ENCODE measurements at regions not wholly inside any gene's neighbourhood (a gene's known extent, or its start where the extent isn't known, plus 50 kb on each side); places are given as distances from the start of the nearest gene placed in this dataset.
A peak's percentile ranks its signal among the peaks of the same experiment; 100 is the strongest.

DNA sequence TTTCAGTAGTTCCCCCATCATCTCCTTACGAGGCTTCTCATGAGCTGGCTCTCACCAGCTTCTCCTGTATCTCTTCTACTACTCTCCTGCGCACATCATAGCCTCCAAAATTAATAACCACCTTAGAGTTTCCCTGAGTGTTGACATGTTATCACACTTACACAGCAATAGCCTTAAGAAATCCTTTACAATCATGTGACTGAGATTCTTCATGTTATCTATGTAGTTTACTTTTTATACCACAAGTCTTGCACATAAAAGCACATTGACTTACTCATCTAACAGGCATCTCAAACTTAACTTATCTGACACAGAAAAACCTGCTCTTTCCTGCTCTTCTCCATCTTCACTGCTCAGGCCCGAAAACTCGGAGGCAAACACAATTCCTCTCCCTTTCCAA, 103.7 kb upstream of the TAB2 start:
- no peak overlapping the region for H3K27ac ChIP-seq
- no peaks in the 10 kb centered on the region for H3K9me3 ChIP-seq (ENCODE audit: low read depth)
- H3K36me3 ChIP-seq, result no peaks in the 10 kb centered on the region
- H3K4me1 ChIP-seq (ENCODE audit: low read depth), result peaks cover 21% of the 10 kb centered on the region
- TF ChIP-seq, protein P1, sequence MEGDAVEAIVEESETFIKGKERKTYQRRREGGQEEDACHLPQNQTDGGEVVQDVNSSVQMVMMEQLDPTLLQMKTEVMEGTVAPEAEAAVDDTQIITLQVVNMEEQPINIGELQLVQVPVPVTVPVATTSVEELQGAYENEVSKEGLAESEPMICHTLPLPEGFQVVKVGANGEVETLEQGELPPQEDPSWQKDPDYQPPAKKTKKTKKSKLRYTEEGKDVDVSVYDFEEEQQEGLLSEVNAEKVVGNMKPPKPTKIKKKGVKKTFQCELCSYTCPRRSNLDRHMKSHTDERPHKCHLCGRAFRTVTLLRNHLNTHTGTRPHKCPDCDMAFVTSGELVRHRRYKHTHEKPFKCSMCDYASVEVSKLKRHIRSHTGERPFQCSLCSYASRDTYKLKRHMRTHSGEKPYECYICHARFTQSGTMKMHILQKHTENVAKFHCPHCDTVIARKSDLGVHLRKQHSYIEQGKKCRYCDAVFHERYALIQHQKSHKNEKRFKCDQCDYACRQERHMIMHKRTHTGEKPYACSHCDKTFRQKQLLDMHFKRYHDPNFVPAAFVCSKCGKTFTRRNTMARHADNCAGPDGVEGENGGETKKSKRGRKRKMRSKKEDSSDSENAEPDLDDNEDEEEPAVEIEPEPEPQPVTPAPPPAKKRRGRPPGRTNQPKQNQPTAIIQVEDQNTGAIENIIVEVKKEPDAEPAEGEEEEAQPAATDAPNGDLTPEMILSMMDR (IDR thresholded peaks at IDR 0.05; ENCODE audit: low read depth, low read length), result no peak
- no peaks in the 10 kb centered on the region for H3K27me3 ChIP-seq
- peak in 1 of 2 donors; percentile 62 for DNase-seq (ENCODE audit: low read depth in 1 of 2, low spot score in 1 of 2)
- H3K4me3 ChIP-seq, result no peak overlapping the region

DNA sequence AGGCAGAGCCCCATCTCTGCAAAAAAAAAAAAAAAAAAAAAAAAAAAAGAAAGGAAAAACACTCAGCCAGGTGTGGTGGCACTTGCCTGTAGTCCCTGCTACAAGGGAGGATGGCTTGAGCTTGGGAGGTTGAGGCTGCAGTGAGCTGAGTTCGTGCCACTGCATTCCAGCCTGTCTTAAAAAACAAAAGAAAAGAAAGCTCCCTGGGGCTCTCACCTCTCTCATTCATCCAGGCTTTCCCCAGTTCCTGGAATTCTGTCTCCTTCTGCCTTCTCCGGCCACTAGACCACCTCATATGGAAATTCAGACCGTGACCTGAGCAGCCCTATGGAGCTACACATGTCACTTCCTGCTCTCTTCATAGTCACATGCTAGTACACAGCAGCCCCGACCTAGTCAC, 101.1 kb upstream of the TAB2 start:
- TF ChIP-seq, protein P1 (IDR thresholded peaks at IDR 0.05; ENCODE audit: low read depth, low read length), result no peak
- Histone ChIP-seq H3K9me3 (ENCODE audit: low read depth) (no peaks in the 10 kb centered on the region), H3K4me1 (ENCODE audit: low read depth) (peaks cover 13% of the 10 kb centered on the region), H3K27ac (no peak overlapping the region), H3K4me3 (no peak overlapping the region), H3K36me3 (no peaks in the 10 kb centered on the region), H3K27me3 (no peaks in the 10 kb centered on the region)
- no peak for DNase-seq (ENCODE audit: low read depth in 1 of 2, low spot score in 1 of 2)

DNA sequence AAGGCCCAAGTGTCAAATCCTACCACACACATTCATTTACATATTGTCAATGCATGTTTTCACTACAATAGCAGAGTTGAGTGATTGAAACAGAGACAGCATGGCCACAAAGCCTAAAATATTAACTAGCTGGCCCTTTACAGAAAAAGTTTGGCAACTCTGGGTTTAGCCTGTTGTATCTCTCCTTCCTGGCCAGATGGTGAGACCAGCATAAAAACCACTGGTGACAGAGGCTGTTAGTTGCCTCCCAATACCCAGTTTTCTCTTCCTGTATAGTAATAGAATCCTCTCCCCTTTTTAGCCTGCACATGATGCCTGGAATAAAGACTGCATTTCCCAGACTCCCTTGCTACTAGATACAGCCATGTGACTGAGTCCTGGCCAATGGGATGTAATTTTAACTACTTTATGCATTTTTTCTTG, 100.0 kb upstream of the TAB2 start:
- peaks cover 20% of the 10 kb centered on the region for H3K4me1 ChIP-seq (ENCODE audit: low read depth)
- H3K27ac ChIP-seq, result no peak overlapping the region
- no peak for DNase-seq (ENCODE audit: low read depth in 1 of 2, low spot score in 1 of 2)
- no peaks in the 10 kb centered on the region for H3K36me3 ChIP-seq
- H3K27me3 ChIP-seq, result no peaks in the 10 kb centered on the region
- no peaks in the 10 kb centered on the region for H3K9me3 ChIP-seq (ENCODE audit: low read depth)
- TF ChIP-seq, protein P1 (IDR thresholded peaks at IDR 0.05; ENCODE audit: low read depth, low read length), result no peak
- H3K4me3 ChIP-seq, result no peak overlapping the region

DNA sequence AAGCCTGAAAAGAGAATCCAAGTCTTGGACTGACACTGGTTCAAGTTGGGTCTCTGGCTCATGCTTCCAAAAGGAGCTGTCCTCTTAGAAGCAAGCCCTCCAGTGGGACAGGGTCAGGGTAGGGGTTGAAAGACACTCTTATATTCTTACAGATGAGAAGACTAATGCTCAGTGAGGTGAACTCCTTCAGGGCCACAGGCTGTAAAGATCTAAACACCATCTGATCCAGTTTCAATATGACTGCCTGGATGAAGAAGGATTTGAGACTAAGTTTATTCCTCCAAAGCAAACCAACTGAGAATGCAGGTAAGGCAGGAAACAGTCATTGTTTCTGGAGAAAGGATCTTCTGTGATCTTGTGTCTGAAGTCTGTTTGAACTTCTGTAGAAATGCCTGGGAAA, 99.0 kb upstream of the TAB2 start:
- H3K27ac ChIP-seq, result no peak overlapping the region
- no peaks in the 10 kb centered on the region for H3K36me3 ChIP-seq
- no peak overlapping the region for H3K4me3 ChIP-seq
- no peak for DNase-seq (ENCODE audit: low read depth in 1 of 2, low spot score in 1 of 2)
- no peaks in the 10 kb centered on the region for H3K9me3 ChIP-seq (ENCODE audit: low read depth)
- H3K27me3 ChIP-seq, result no peaks in the 10 kb centered on the region
- TF ChIP-seq, protein P1 (IDR thresholded peaks at IDR 0.05; ENCODE audit: low read depth, low read length), result no peak
- peaks cover 22% of the 10 kb centered on the region for H3K4me1 ChIP-seq (ENCODE audit: low read depth)

DNA sequence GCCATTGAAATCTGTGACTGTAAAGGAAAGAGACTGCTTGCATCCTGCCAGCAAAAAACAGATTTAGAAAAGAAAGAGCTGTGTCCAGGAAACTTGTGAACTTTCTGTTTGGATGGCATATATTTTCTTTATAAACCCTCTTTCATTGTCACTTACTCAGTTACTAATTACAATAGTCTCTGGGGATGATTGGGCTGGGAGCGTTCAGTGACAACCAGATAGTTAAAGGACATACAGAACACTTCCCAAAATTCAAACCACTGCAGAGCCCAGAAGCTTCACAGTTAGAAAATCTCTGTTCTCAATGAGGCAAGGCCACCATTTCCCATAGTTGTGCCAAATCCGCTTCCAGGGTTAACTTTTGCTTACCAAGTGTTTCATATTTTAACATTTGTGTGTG, 98.6 kb upstream of the TAB2 start:
- Histone ChIP-seq H3K36me3 (no peaks in the 10 kb centered on the region), H3K27me3 (no peaks in the 10 kb centered on the region), H3K9me3 (ENCODE audit: low read depth) (no peaks in the 10 kb centered on the region), H3K4me1 (ENCODE audit: low read depth) (peaks cover 27% of the 10 kb centered on the region), H3K27ac (no peak overlapping the region), H3K4me3 (no peak overlapping the region)
- TF ChIP-seq, protein P1 (IDR thresholded peaks at IDR 0.05; ENCODE audit: low read depth, low read length), result no peak
- no peak for DNase-seq (ENCODE audit: low read depth in 1 of 2, low spot score in 1 of 2)

All from cardiac muscle cell (in vitro differentiated cells and primary cell).